ENCODE measurements at regions not wholly inside any gene's neighbourhood (a gene's known extent, or its start where the extent isn't known, plus 50 kb on each side); places are given as distances from the start of the nearest gene placed in this dataset.

- peaks cover 18 to 51% of the 10 kb centered on the region in 2 experiments for H3K27me3 ChIP-seq (ENCODE audit: control insufficient read depth in 1 of 2, insufficient read depth in 1 of 2, low read length in 2 of 2)
- no peak overlapping the region for H4K91ac ChIP-seq (ENCODE audit: low read length)
- H3K23ac ChIP-seq (ENCODE audit: low read length in 2 of 2) = no peak overlapping the region
- WGBS = 63% methylated on average over 4 of the region's 4 CpGs
- H3K14ac ChIP-seq (ENCODE audit: low read length in 2 of 2) = no peak overlapping the region
- H2BK15ac ChIP-seq (ENCODE audit: low read depth, poor library complexity, severe bottlenecking) = no peak overlapping the region
- no peaks in the 10 kb centered on the region for H3K79me1 ChIP-seq (replicated peaks; ENCODE audit: low read length, poor library complexity, severe bottlenecking)
- no peak overlapping the region for H2BK5ac ChIP-seq (ENCODE audit: low read depth, low read length, poor library complexity, severe bottlenecking)
- no peak overlapping the region for H2BK12ac ChIP-seq (ENCODE audit: low read length in 2 of 2)
- no peak overlapping the region for H2BK120ac ChIP-seq (ENCODE audit: low read depth, low read length)
- no peak overlapping the region for H4K8ac ChIP-seq (ENCODE audit: low read length)
- H2AFZ ChIP-seq (ENCODE audit: low read depth, low read length) = no peak overlapping the region
- no peak overlapping the region for H3K27ac ChIP-seq (ENCODE audit: low read length, poor library complexity, severe bottlenecking)
- no peak overlapping the region for H3K4me3 ChIP-seq (ENCODE audit: insufficient read depth in 1 of 2, low read depth in 1 of 2, low read length in 2 of 2)
- no peaks in the 10 kb centered on the region for H3K4me1 ChIP-seq (ENCODE audit: control insufficient read depth, insufficient read depth, low read depth, low read length)
- no peaks in the 10 kb centered on the region for H3K36me3 ChIP-seq (ENCODE audit: control insufficient read depth in 1 of 2, insufficient read depth in 2 of 2, low read depth in 1 of 2, low read length in 2 of 2)
- H3K9ac ChIP-seq (ENCODE audit: low read length) = no peak overlapping the region
- no peaks in the 10 kb centered on the region for H3K9me3 ChIP-seq (ENCODE audit: control insufficient read depth, low read length)
- H3K4ac ChIP-seq (ENCODE audit: low read depth in 1 of 2, low read length in 2 of 2) = no peak overlapping the region
- no peak overlapping the region for H3K18ac ChIP-seq (ENCODE audit: low read depth in 1 of 2, low read length in 2 of 2)
- H2AK5ac ChIP-seq (ENCODE audit: low read length, severe bottlenecking) = no peak overlapping the region
- DNase-seq = no peak
- H3K4me2 ChIP-seq (ENCODE audit: low read length, poor library complexity, severe bottlenecking) = no peak overlapping the region
Observed at GRCh38 chr3:127411083-127411727, 123.4 kb upstream of the PRR20G start.

- Histone ChIP-seq H2BK15ac (ENCODE audit: low read depth, poor library complexity, severe bottlenecking) (no peak overlapping the region), H3K27ac (ENCODE audit: low read length, poor library complexity, severe bottlenecking) (no peak overlapping the region), H2BK5ac (ENCODE audit: low read depth, low read length, poor library complexity, severe bottlenecking) (no peak overlapping the region), H3K4me3 (ENCODE audit: insufficient read depth in 1 of 2, low read depth in 1 of 2, low read length in 2 of 2) (no peak overlapping the region), H2BK12ac (ENCODE audit: low read length in 2 of 2) (no peak overlapping the region), H3K27me3 (ENCODE audit: control insufficient read depth in 1 of 2, insufficient read depth in 1 of 2, low read length in 2 of 2) (peaks cover 18 to 52% of the 10 kb centered on the region in 2 experiments), H4K8ac (ENCODE audit: low read length) (no peak overlapping the region), H3K23ac (ENCODE audit: low read length in 2 of 2) (no peak overlapping the region), H2AK5ac (ENCODE audit: low read length, severe bottlenecking) (no peak overlapping the region), H2BK120ac (ENCODE audit: low read depth, low read length) (no peak overlapping the region), H3K18ac (ENCODE audit: low read depth in 1 of 2, low read length in 2 of 2) (no peak overlapping the region), H3K4me2 (ENCODE audit: low read length, poor library complexity, severe bottlenecking) (no peak overlapping the region), H3K14ac (ENCODE audit: low read length in 2 of 2) (no peak overlapping the region), H3K4ac (ENCODE audit: low read depth in 1 of 2, low read length in 2 of 2) (no peak overlapping the region), H3K9me3 (ENCODE audit: control insufficient read depth, low read length) (no peaks in the 10 kb centered on the region), H3K9ac (ENCODE audit: low read length) (no peak overlapping the region), H3K36me3 (ENCODE audit: control insufficient read depth in 1 of 2, insufficient read depth in 2 of 2, low read depth in 1 of 2, low read length in 2 of 2) (no peaks in the 10 kb centered on the region), H3K79me1 (replicated peaks; ENCODE audit: low read length, poor library complexity, severe bottlenecking) (no peaks in the 10 kb centered on the region), H2AFZ (ENCODE audit: low read depth, low read length) (no peak overlapping the region), H3K4me1 (ENCODE audit: control insufficient read depth, insufficient read depth, low read depth, low read length) (no peaks in the 10 kb centered on the region), H4K91ac (ENCODE audit: low read length) (no peak overlapping the region)
- no peak for DNase-seq
- 76% methylated on average over 7 of the region's 7 CpGs for WGBS
Observed at GRCh38 chr3:127410678-127411077, 122.8 kb upstream of the PRR20G start.

GRCh38 chr3:127410137-127410488 lies 122.3 kb upstream of the PRR20G start:
- H3K9ac ChIP-seq (ENCODE audit: low read length) = no peak overlapping the region
- H2BK120ac ChIP-seq (ENCODE audit: low read depth, low read length) = no peak overlapping the region
- no peak overlapping the region for H4K8ac ChIP-seq (ENCODE audit: low read length)
- no peak overlapping the region for H2AFZ ChIP-seq (ENCODE audit: low read depth, low read length)
- H3K79me1 ChIP-seq (replicated peaks; ENCODE audit: low read length, poor library complexity, severe bottlenecking) = no peaks in the 10 kb centered on the region
- DNase-seq = no peak
- no peak overlapping the region for H3K14ac ChIP-seq (ENCODE audit: low read length in 2 of 2)
- 92% methylated on average over 6 of the region's 6 CpGs for WGBS
- no peak overlapping the region for H2AK5ac ChIP-seq (ENCODE audit: low read length, severe bottlenecking)
- H3K18ac ChIP-seq (ENCODE audit: low read depth in 1 of 2, low read length in 2 of 2) = no peak overlapping the region
- no peak overlapping the region for H2BK5ac ChIP-seq (ENCODE audit: low read depth, low read length, poor library complexity, severe bottlenecking)
- no peak overlapping the region for H2BK12ac ChIP-seq (ENCODE audit: low read length in 2 of 2)
- H3K4ac ChIP-seq (ENCODE audit: low read depth in 1 of 2, low read length in 2 of 2) = no peak overlapping the region
- peaks cover 18 to 55% of the 10 kb centered on the region in 2 experiments for H3K27me3 ChIP-seq (ENCODE audit: control insufficient read depth in 1 of 2, insufficient read depth in 1 of 2, low read length in 2 of 2)
- H3K9me3 ChIP-seq (ENCODE audit: control insufficient read depth, low read length) = no peaks in the 10 kb centered on the region
- no peak overlapping the region for H3K4me3 ChIP-seq (ENCODE audit: insufficient read depth in 1 of 2, low read depth in 1 of 2, low read length in 2 of 2)
- H3K4me2 ChIP-seq (ENCODE audit: low read length, poor library complexity, severe bottlenecking) = no peak overlapping the region
- H3K27ac ChIP-seq (ENCODE audit: low read length, poor library complexity, severe bottlenecking) = no peak overlapping the region
- H3K4me1 ChIP-seq (ENCODE audit: control insufficient read depth, insufficient read depth, low read depth, low read length) = no peaks in the 10 kb centered on the region
- H4K91ac ChIP-seq (ENCODE audit: low read length) = no peak overlapping the region
- H3K23ac ChIP-seq (ENCODE audit: low read length in 2 of 2) = no peak overlapping the region
- H2BK15ac ChIP-seq (ENCODE audit: low read depth, poor library complexity, severe bottlenecking) = no peak overlapping the region
- H3K36me3 ChIP-seq (ENCODE audit: control insufficient read depth in 1 of 2, insufficient read depth in 2 of 2, low read depth in 1 of 2, low read length in 2 of 2) = no peaks in the 10 kb centered on the region

- peaks cover 18 to 56% of the 10 kb centered on the region in 2 experiments for H3K27me3 ChIP-seq (ENCODE audit: control insufficient read depth in 1 of 2, insufficient read depth in 1 of 2, low read length in 2 of 2)
- H2BK12ac ChIP-seq (ENCODE audit: low read length in 2 of 2) = no peak overlapping the region
- H4K8ac ChIP-seq (ENCODE audit: low read length) = no peak overlapping the region
- H3K4me2 ChIP-seq (ENCODE audit: low read length, poor library complexity, severe bottlenecking) = no peak overlapping the region
- no peaks in the 10 kb centered on the region for H3K36me3 ChIP-seq (ENCODE audit: control insufficient read depth in 1 of 2, insufficient read depth in 2 of 2, low read depth in 1 of 2, low read length in 2 of 2)
- no peaks in the 10 kb centered on the region for H3K79me1 ChIP-seq (replicated peaks; ENCODE audit: low read length, poor library complexity, severe bottlenecking)
- no peak overlapping the region for H3K4me3 ChIP-seq (ENCODE audit: insufficient read depth in 1 of 2, low read depth in 1 of 2, low read length in 2 of 2)
- no peak overlapping the region for H3K27ac ChIP-seq (ENCODE audit: low read length, poor library complexity, severe bottlenecking)
- no peak overlapping the region for H4K91ac ChIP-seq (ENCODE audit: low read length)
- H3K18ac ChIP-seq (ENCODE audit: low read depth in 1 of 2, low read length in 2 of 2) = no peak overlapping the region
- H3K14ac ChIP-seq (ENCODE audit: low read length in 2 of 2) = no peak overlapping the region
- WGBS = 77% methylated on average over 9 of the region's 9 CpGs
- DNase-seq = no peak
- no peak overlapping the region for H2AFZ ChIP-seq (ENCODE audit: low read depth, low read length)
- no peak overlapping the region for H3K9ac ChIP-seq (ENCODE audit: low read length)
- H3K4ac ChIP-seq (ENCODE audit: low read depth in 1 of 2, low read length in 2 of 2) = no peak overlapping the region
- no peaks in the 10 kb centered on the region for H3K4me1 ChIP-seq (ENCODE audit: control insufficient read depth, insufficient read depth, low read depth, low read length)
- no peak overlapping the region for H2BK5ac ChIP-seq (ENCODE audit: low read depth, low read length, poor library complexity, severe bottlenecking)
- no peak overlapping the region for H2BK120ac ChIP-seq (ENCODE audit: low read depth, low read length)
- no peak overlapping the region for H3K23ac ChIP-seq (ENCODE audit: low read length in 2 of 2)
- no peak overlapping the region for H2AK5ac ChIP-seq (ENCODE audit: low read length, severe bottlenecking)
- no peaks in the 10 kb centered on the region for H3K9me3 ChIP-seq (ENCODE audit: control insufficient read depth, low read length)
- H2BK15ac ChIP-seq (ENCODE audit: low read depth, poor library complexity, severe bottlenecking) = no peak overlapping the region
Observed at GRCh38 chr3:127409421-127410136, 121.7 kb upstream of the PRR20G start.
